LoVo (cell line): ENCODE measurements at regions not wholly inside any gene's neighbourhood (a gene's known extent, or its start where the extent isn't known, plus 50 kb on each side); places are given as distances from the start of the nearest gene placed in this dataset.
"Not testable (repeated sequence)": the region's sequence is repeated elsewhere in the genome, so short reads cannot be mapped to it uniquely, and the experiment has no call there.

ENCODE experiments used
- DNase-seq: peaks from one replicate; pipeline ENCODE4 v3.0.0-alpha.2; 2016; ENCODE audit warnings: low spot score

DNA sequence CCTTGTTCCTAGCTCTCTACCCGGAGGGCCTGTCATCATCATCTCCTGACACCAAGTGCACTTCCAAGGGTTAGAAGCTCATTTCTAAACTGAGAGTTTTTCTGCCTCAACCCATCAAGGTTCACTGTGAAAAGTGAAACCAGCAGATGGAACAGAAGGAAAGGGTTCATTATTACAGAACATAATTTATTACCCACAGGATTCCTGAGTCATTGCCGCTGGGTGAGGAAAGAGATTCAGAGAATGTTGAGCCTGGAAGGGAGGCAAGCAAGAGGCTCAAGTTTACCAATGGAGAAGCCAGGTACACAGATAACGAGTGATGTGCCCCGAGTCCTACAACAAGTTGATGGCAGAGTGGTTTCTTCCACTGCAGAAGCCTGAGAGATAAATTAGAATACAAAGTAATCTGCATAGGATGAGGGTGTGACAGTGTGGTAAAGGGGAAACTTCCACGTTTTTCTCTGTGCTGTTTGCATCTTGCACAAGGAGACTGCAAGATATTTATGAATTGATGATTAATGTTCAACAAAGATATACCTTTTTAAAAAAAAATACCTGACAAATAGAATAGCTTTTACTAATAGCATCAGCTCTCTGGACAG, 80.5 kb upstream of the SETMAR start:
- no peak for DNase-seq

DNA sequence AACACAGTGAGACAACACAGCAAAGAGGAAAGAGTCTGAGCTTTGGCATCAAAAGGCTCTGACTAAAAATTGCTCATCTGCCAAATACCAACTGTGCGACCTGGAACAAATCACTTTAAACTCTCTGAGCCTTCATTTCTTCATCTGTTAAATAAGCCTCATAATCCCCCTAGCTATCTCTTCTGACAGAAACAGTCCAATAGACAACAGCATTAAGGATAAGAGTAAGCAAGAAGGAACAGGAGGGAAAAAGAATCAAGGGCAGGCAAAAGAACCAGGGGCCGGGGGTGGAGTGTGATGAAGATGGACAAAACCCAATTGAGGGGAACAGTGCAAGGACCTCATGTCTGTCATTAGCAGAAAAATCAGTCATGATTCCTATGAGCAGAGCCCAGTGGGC, 79.4 kb upstream of the SETMAR start:
- no peak for DNase-seq

DNA sequence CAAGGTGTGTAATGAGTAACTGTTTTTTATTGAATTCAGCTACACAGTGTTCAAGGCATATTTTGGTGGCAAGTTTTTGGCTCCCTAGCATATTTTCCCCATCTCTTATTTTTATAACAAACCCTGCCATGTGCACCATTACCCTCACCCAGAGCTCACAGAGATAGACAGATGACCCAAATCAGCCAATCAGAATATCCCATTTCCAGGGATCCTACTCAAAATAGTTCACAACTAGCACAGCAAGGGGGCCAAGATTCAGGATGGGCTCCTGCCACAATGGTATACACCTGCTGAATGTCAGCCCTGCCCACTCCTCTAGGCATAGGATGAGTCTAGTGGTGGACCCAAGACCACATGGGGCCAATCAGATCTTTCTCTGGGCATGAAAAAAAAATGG, 78.8 kb upstream of the SETMAR start:
- no peak for DNase-seq

DNA sequence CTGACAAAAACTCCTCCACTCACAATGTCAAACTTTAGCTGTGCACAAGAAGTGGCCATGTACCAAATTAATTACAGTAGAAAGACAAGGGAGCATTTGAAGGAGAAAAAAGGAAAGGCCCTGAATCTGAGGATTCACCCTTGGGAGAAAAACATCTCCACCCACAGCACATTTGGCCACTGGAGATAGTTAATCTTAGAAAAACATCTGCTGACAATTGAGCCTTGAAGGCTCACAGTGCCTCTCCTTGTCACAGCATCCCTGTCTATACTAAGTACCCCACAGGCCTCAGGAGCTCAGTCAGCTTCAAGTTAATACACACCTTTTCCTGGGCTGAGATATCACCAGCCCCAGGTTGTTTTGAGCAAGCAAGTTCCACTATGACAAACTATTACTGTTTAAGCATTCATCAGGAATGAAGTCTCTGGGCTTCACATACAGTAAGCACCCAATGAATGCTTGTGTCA, 78.1 kb upstream of the SETMAR start:
- no peak for DNase-seq

DNA sequence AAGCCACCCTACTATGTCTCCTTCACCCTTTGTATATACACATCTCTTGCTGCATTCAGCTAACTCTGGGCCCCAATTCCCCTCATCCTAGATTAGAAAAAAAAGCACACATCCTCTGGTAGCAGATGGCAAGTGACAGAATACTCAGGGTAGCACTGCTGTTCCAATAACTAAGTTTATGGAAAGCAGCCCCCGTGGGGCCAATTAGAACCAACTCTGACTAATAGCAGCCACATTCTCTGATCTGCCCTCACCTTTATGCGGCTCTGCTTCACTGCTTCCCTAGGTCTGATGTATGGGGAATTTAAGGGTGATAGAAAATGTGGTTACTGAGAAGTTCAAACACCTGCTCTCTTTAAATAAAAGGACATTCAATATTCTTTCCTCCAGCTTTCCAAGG, 74.9 kb upstream of the SETMAR start:
- DNase-seq, result no peak

DNA sequence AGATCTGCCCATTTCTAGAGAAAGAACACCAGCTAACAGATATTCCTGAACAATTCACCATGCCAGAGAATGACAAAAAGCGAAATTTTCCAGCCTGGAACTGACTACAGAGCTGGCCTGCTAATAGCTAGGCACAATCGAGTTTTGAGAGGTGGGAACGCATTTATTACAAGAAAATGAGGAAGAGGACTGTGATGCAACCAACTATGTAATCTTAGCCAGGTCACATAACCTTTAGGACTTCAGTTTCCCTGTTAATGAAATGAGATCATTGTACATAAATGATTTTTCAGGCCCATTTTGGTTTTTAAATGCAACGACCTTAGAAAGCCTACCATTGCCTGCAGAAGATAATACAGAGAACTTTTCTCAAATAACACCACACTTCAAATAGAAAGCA, 72.1 kb upstream of the SETMAR start:
- no peak for DNase-seq

DNA sequence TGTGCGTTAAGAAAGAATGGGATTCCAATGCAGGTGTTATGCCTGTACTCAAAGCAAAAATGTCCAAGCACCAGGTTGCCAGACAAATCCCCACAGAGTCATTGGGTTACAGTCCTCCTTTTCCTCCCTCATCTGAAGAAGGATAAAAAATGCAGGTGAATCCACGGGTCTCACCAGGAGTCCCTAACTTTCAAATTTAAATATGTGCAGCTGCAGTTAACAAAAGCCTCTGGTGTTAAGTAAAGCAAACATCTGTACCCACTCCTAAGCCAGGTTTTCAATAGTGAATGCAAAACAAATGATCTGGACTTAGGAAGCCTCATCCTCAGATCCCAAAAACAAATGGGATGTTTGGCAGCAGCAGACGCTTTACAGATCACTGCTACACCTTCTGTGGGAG, 70.4 kb upstream of the SETMAR start:
- no peak for DNase-seq

DNA sequence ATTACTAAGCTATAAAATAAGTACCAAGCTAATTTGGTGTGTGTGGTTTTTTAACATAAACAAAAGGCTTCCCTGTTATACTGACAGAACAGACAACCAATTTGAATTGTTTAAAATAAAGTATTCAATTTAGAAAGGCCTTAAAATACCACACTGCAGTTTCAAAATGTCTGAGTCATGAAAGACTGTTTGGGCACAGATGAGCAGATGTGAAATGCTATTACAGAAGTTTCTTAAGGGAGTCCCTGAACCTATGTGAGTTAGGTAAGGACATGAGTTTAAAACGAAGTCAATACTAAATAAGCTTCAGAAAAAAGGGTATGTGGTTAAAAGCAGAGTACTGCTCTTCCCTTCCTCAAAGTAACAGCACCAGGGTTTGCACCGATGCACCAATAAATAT, 69.7 kb upstream of the SETMAR start:
- DNase-seq, result no peak

DNA sequence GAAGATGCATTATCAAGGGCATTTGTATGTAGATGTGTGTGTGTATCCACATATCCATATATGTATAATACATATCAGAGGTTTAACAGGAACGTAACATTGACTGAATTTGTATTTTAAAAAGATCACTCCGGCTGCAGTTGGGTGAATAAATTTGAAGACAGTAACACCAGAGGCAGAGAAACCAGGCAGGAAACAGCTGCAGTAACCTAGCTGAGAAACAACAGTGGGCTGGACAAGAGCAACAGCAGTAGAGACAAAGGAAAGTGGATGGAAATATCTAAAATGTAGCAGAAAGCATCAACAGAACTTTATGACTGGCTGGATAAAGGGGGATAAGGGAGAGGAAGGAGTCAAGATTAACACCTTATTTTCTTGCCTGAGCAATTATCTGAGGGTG, 68.3 kb upstream of the SETMAR start:
- DNase-seq, result no peak

DNA sequence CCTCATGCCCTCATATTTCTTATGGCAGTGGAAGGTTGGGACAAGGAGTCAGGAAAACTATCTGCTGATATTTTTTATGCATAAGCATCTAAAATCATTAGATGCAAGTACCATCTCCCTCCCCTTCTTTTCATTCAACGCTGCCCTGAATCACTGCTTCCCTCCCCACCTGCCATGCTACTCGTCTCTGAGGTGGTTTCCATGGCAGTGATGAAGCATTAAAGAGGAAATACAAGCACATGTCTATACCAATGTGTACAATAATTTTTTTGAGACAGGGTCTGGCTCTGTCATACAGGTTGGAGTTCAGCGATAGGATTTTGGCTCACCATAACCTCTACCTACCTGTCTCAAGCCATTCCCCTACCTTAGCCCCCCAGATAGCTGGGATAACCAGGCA, 67.5 kb upstream of the SETMAR start:
- DNase-seq, result no peak

DNA sequence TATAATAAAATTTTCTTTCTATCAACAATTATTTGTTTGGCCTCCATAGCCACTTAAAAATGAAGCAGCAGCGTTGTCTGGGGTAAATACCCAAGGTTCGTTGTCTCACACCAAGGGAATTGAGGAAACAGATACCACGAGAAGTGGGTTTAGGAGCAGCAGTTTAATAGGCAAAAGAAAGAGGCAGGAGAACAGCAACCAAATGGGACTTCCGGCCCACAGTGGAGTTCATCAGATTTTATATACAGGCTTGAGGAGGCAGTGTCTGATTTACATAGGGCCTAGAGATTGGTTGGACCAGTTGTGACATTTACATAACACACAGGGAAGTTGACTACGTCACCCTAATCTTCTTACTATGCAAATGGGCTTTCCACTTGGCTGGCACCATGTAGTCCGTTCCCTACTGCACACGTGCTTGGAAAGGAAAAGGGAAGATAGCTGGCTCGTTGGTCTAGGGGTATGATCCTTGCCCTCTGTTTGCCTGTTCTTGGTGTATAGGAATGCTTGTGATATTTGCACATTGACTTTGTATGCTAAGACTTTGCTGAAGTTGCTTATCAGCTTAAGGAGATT, 61.5 kb upstream of the SETMAR start:
- no peak for DNase-seq

DNA sequence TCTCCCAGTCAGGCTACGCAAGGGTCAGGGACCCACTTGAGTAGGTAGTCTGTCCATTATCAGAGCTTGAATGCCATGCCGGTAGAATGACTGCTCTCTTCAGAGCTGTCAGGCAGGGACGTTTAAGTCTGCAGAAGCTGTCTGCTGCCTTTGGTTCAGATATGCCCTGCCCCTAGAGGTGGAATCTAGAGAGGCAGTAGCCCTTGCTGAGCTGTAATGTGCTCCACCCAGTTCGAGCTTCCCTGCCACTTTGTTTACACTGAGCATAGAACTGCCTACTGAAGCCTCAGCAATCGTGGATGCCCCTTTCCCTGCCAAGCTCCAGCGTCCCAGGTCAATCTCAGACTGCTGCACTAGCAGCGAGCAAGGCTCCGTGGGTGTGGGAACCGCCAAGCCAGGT, 57.5 kb upstream of the SETMAR start:
- DNase-seq, result no peak

DNA sequence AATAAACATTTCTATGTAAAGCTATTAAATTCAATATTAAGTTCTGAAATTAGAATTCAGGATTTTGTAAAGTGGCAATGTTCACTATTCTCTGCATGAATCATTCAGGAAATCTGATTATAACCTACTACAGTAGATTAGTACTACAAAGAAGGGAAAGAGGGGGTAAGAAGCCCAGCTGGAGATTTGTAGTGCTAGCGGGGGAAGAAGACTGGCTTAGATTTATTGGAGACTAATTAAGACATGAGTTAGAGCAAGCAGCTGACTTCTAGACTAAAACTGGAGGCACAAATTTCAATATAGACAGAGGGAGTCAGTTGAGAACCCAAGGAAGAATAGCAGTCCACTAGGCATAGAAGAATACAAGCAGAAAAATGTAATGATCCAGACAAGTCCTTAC, 55.8 kb upstream of the SETMAR start:
- no peak for DNase-seq

DNA sequence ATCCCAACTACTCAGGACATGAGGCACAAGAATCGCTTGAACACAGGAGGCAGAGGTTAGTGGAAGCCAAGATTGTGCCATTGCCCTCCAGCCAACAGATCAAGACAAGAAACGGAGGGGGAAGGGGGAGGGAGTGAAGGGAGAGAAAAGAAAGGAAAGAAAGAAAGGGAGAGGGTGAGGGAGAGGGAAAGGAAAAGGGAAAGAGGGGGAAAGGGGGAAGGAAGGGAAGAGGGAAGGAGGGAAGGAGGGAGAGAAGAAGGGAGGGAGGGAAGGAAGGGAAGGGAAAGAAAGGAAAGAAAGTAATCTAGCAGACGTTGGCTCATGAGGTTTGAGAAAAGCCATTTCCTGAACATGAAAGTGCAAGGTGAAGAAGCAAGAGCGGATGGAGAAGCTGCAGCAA, 53.1 kb upstream of the SETMAR start:
- no peak for DNase-seq

DNA sequence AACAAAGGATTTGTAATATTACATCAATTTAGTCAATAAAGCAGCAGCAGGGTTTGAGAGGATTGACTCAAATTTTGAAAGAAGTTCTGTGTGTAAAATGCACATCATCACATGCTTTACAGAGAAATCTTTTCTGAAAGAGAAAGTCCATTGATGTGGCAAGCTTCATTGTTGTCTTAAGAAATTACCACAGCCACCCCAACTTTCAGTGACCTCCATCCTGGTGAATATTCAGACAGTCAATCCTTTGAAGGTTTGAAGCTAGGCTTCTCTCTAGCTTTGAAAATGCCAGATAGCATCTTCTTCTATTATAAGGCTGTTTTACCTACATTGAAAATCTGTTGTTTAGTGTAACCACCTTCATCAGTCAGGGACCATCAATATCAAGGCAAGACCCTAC, 51.8 kb upstream of the SETMAR start:
- no peak for DNase-seq

DNA sequence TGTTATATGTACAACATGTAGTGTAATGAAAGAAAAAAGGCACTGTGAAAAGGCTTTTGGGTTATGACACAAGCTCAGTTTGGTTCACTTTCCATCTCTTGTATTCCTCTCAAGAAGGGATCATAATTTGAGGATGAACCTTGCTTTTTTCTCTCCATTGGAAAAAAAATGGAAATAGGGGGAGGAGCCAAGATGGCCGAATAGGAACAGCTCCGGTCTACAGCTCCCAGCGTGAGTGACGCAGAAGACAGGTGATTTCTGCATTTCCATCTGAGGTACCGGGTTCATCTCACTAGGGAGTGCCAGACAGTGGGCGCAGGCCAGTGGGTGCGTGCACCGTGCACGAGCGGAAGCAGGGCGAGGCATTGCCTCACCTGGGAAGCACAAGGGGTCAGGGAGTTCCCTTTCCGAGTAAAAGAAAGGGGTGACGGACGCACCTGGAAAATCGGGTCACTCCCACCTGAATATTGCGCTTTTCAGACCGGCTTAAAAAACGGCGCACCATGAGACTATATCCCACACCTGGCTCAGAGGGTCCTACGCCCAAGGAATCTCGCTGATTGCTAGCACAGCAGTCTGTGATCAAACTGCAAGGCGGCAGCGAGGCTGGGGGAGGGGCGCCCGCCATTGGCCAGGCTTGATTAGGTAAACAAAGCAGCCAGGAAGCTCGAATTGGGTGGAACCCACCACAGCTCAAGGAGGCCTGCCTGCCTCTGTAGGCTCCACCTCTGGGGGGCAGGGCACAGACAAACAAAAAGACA, 49.9 kb upstream of the SETMAR start:
- not testable (repeated sequence) for DNase-seq
